Ishikawa (cell line): ENCODE measurements at regions not wholly inside any gene's neighbourhood (a gene's known extent, or its start where the extent isn't known, plus 50 kb on each side); places are given as distances from the start of the nearest gene placed in this dataset.

Experiments used
- CEBPB ChIP-seq: IDR thresholded peaks from 2 replicates; pipeline ENCODE4 v1.6.1; 2012
- CREB1 ChIP-seq: IDR thresholded peaks from 2 replicates; pipeline ENCODE4 v1.6.1; 2012; ENCODE audit warnings: low read depth
- EGR1 ChIP-seq: IDR thresholded peaks from 2 replicates; pipeline ENCODE4 v1.6.1; 2012
- EP300 ChIP-seq: IDR thresholded peaks from 2 replicates; pipeline ENCODE4 v1.6.1; 2012; ENCODE audit warnings: borderline replicate concordance
- FOXM1 ChIP-seq: IDR thresholded peaks from 2 replicates; pipeline ENCODE4 v1.6.1; 2012; ENCODE audit warnings: low read depth, borderline replicate concordance
- MAX ChIP-seq: IDR thresholded peaks from 2 replicates; pipeline ENCODE4 v1.6.1; 2012
- NFIC ChIP-seq: IDR thresholded peaks from 2 replicates; pipeline ENCODE4 v1.6.1; 2012
- RAD21 ChIP-seq: IDR thresholded peaks from 2 replicates; pipeline ENCODE4 v1.6.1; 2012; ENCODE audit warnings: low read depth
- REST ChIP-seq: IDR thresholded peaks from 2 replicates; pipeline ENCODE4 v1.6.1; 2012; ENCODE audit warnings: low read depth, mild to moderate bottlenecking
- TAF1 ChIP-seq: IDR thresholded peaks from 2 replicates; pipeline ENCODE4 v1.6.1; 2012; ENCODE audit warnings: low read depth, mild to moderate bottlenecking
- TCF12 ChIP-seq: IDR thresholded peaks from 2 replicates; pipeline ENCODE4 v1.6.1; 2012; ENCODE audit warnings: low read depth
- TEAD4 ChIP-seq: IDR thresholded peaks from 2 replicates; pipeline ENCODE4 v1.6.1; 2012
- USF1 ChIP-seq: IDR thresholded peaks from 2 replicates; pipeline ENCODE4 v1.6.1; 2012
- YY1 ChIP-seq: IDR thresholded peaks from 2 replicates; pipeline ENCODE4 v1.6.1; 2012; ENCODE audit warnings: low read depth
- ZBTB7A ChIP-seq: IDR thresholded peaks from 2 replicates; pipeline ENCODE4 v1.6.1; 2012; ENCODE audit warnings: low read depth

GRCh38 chr6:140160494-140160893, 786.0 kb upstream of the CITED2 start:
- TF ChIP-seq CREB1 = no peak
- TF ChIP-seq EGR1 = no peak
- no peak for TF ChIP-seq EP300
- TF ChIP-seq TCF12 = no peak
- TF ChIP-seq YY1 = no peak
- TF ChIP-seq MAX = no peak
- no peak for TF ChIP-seq CEBPB
- TF ChIP-seq TEAD4 = no peak
- no peak for TF ChIP-seq REST
- TF ChIP-seq ZBTB7A = no peak
- TF ChIP-seq NFIC = no peak
- no peak for TF ChIP-seq FOXM1
- TF ChIP-seq RAD21 = no peak
- TF ChIP-seq TAF1 = no peak
- TF ChIP-seq USF1 = no peak

GRCh38 chr6:140156131-140156530, 781.7 kb upstream of the CITED2 start:
- no peak for TF ChIP-seq EGR1
- no peak for TF ChIP-seq CREB1
- no peak for TF ChIP-seq YY1
- TF ChIP-seq MAX = no peak
- no peak for TF ChIP-seq REST
- TF ChIP-seq TEAD4 = no peak

GRCh38 chr6:140155451-140156126, 781.1 kb upstream of the CITED2 start:
- TF ChIP-seq RAD21 = no peak
- TF ChIP-seq EP300 = no peak

- no peak for TF ChIP-seq YY1
- TF ChIP-seq TCF12 = no peak
- TF ChIP-seq RAD21 = no peak
- no peak for TF ChIP-seq USF1
- no peak for TF ChIP-seq ZBTB7A
- no peak for TF ChIP-seq CEBPB
- TF ChIP-seq FOXM1 = no peak
- TF ChIP-seq TAF1 = no peak
- TF ChIP-seq EP300 = no peak
These were observed 779.3 kb upstream of the CITED2 start for GRCh38 chr6:140153703-140154102.

- TF ChIP-seq RAD21 (no peak), YY1 (no peak), CREB1 (no peak), FOXM1 (no peak), REST (no peak), CEBPB (no peak), EGR1 (no peak)
These were observed 766.4 kb upstream of the CITED2 start for GRCh38 chr6:140140891-140141290.
